Fibroblast of peridontal ligament (primary cell): ENCODE measurements at regions not wholly inside any gene's neighbourhood (a gene's known extent, or its start where the extent isn't known, plus 50 kb on each side); places are given as distances from the start of the nearest gene placed in this dataset.

Source experiments
- DNase-seq: peaks from one replicate; pipeline ENCODE4 v3.0.0-alpha.2; 2010; ENCODE audit errors: extremely low read depth

DNA sequence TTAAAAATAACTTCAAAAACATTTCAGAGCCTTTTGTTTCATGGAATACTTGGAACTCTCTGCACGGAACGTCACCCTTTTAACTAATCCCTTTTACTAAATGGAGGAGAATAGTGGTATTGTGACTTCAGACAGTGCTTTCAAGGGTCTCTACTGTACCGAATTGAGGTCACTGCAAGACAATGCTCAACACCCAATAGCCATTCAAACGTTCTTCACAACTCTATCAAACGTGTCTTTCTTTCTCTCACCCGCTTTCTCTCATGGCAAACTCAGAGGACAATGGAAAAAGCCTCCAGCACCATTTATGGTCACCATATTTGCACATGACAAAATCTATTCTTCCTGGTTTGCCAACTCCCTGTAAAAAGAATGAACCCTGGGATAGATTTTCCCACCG lies 132.1 kb upstream of the SOX5 start:
- DNase-seq, result no peak

- DNase-seq, result no peak
Observed at GRCh38 chr12:24081092-24081529, 131.6 kb upstream of the SOX5 start.

- DNase-seq, result no peak
Observed at GRCh38 chr12:24080465-24080864, 131.0 kb upstream of the SOX5 start.

DNA sequence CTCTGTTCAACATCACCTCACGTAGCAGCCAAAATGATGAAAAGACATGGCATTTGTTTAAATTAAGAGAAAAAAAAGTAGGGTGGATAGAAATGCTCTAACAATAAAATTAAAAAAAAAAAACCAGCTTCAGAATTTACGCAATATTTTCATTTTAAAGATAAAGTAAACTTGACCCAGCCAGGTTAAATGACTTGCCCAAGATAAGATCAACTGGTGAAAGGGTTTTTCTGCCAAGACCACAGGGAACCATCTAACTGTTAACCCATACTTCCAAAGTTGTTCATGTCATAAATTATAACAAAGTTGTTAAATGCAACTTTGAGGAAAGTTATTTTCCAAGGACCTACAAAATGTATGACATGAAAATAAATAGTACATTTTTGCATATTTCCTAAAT lies 129.6 kb upstream of the SOX5 start:
- DNase-seq, result no peak

DNA sequence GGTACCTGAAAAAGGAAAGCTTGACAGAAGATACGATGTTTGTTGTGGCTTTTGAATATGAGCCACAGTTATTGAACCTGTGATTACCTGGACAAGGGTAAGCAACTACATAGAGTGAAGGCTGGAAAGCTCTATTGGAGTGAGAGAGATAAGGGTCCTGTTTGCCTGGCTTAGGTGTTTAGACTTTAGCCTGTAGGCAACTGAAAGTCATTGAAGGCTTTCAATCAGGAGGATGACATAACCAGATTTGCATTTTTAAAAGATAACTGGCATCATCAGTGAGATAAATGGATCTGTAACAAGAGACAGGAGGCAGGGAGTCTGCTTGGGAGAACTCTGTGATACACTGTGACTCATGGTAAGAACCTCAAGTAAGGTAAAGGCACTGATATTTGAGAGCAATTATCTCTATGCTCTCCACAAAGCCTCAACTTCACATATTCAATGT lies 128.9 kb upstream of the SOX5 start:
- DNase-seq, result no peak

DNA sequence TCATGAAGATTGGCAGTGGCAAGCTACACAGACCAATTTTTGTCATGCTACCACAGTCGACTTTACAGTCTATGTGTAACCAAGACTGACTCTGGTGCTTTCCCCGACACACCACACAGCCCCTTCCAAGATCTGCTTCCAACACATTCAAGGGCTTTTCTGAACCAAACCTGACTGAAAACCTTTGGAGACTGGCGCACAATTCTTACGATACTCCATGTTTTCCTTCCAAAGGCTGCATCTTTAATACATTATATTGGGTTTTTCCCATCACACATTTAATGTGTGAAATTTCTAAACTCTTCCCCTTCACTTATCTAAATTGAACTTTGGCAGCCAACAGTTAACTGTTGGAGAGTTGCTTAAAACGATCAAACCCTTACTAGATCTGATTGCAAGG lies 127.7 kb upstream of the SOX5 start:
- no peak for DNase-seq

DNA sequence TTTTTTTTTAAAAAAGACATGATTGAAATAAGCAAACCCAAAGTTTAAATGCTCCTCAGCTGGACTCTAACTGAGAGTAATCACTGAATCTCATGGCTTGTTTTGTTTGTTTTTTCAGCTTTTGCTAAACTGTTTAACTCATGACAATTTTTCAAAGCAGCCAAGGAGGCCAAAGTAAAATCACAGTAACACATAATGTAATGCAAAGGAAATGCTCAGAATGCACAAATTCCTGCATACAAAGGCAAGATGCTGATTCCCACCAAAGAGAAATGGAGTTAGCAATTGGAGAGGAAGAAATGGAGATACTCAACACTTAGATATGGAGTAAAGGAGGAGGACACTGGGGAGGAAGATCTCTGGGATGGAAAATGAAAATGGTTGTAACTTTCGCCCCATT lies 126.2 kb upstream of the SOX5 start:
- peak; percentile 31 for DNase-seq

DNA sequence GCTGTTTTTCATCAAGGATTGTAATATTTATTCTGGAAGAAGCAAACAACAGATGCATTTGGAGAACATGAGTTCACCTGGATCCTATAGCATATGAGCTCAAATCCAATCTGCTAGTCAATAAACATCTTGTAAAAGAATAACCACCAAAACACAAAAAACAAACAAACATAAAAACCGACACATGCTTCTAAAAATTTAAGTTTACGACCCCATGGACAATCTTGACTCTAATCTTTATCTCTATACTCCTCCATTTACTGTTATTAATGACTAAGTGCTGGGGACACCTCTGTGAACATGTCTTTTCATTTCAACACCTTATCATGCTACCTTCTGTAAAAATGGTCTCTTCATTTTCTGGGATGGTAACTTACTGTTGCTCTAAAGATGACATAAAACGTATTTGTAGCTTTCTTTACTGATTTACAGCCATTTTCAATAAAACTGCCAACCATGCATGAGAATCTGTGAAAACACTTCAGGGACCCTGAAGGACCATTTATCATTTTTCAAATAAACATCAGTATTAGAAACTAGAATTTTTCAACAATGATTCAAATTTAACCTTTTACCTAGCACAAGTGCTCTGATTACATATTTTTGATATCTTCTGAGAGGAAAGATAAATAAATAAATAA lies 123.8 kb upstream of the SOX5 start:
- no peak for DNase-seq

DNA sequence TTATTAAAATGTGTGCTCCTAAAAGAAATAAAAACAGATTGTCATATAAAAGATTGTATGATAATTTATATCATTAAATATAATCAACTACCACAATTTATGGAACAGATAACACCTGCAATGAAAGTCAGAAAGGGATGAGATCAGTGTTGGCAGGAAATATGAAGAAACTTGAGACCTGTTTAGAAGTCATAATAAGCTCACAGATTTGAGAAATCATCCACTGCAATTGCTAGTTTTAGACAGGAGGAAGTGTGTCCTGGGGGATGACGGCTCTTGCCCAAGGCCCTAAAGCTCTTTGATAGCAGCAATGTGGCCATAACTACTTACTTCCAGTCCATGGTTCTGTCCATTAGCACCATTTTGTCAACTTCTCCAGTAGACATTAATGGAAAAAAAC lies 122.8 kb upstream of the SOX5 start:
- no peak for DNase-seq

DNA sequence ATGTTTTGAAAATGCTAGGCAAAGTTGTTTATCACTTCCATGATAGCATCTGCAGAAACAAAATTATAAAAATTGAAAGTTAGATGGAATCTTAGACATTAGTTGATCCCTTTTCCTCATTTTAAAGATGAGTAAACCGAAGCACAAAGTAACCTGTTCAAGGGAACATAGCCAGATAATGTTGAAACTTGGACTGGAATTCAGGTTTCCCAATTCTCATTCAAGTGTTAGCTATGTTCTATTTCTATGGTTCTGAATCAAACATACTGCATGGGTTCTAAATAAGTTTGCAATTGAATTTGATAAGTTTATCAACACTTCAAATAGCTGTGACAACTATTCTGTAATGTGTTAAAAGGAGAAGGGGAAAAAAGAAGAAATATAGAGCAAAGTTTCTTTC lies 122.4 kb upstream of the SOX5 start:
- DNase-seq, result no peak

- DNase-seq, result no peak
Observed at GRCh38 chr12:24069532-24070395, 120.3 kb upstream of the SOX5 start.

DNA sequence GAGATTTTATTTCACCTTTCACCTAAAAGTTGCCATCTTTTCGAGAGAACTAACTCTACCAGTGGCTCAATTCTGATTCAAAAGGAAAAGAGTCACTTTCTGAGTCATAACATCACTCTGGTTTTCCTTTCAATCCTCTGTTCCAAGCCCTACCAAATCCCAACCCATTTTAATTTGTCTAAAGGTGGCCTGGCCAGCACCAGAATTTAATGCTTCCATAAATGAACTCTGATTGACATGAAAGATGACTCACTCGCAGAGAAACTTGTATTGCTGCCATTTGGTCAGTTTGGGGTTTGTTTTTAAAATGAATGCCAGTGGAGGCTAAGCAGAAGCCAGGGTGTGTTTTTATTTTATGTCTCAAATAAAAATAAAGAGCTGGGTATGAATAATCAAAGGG lies 117.4 kb upstream of the SOX5 start:
- peak; percentile 91 for DNase-seq

DNA sequence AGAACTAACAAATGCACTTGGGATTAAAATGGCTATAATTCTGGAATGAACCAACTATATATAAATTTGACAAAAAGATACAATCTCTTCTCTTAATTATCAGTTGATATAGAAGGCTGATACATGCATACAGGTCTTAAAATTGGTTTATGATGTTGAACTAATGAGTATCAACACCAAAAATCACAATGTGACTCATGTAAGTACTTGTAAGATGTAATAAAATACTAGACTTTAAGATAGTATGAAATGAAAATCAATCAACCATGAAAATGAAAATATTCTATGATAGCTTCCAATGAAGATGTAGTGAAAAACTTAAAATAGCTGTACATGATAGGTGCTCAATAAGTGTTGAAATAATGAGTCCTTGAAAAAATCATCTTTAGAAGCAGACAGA lies 116.6 kb upstream of the SOX5 start:
- no peak for DNase-seq

DNA sequence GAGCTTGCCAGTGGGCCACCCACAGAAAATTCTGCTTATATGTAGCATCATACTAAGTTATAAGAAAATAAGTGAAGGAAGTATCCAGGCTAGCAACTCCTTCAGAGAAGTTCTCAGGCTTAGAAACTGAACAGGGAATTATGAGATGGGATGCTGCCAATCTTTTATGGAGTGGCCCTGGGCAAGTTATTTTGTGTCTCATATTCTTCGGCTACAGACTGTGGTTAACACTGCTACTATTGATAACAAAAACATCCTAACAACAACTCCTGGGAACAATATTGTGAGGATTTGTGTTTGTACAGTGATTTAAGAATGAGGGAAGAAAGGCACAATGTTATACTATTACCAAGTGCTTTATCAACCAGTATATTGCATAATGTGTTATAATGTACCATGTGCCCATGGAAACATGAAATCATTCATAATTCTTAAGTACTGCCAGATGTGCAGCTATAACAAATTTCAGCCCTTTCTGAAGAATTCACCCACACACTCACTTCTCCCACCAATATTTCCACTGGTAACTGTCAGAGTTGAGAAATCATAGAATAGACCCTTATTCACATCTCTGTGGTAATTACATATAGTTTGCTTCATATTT lies 113.3 kb upstream of the SOX5 start:
- peak; percentile 80 for DNase-seq

- no peak for DNase-seq
Observed at GRCh38 chr12:24060089-24060488, 110.6 kb upstream of the SOX5 start.

- no peak for DNase-seq
Observed at GRCh38 chr12:24057920-24058476, 108.5 kb upstream of the SOX5 start.

GRCh38 chr12:24055747-24056146 lies 106.3 kb upstream of the SOX5 start:
- DNase-seq, result no peak

GRCh38 chr12:24054416-24054815 lies 104.9 kb upstream of the SOX5 start:
- DNase-seq, result no peak

DNA sequence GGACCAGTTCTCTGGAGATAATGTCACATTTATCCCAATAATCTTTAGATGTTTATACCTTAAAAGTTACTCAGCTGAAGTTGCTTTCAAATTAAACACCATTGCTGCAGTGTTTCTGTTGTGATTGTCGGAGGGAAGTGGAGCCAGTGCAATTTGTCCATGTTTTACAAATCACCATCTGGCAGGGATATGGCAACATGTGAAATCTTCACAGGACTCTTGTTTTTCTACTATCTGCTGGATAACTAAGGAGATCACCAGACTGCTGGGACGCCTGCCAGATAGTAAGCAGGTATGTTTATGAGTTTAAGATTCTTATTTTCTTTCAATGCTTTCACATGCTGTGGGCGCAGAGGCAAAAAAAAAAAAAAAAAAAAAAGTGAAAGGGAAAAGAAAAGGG lies 100.3 kb upstream of the SOX5 start:
- no peak for DNase-seq

DNA sequence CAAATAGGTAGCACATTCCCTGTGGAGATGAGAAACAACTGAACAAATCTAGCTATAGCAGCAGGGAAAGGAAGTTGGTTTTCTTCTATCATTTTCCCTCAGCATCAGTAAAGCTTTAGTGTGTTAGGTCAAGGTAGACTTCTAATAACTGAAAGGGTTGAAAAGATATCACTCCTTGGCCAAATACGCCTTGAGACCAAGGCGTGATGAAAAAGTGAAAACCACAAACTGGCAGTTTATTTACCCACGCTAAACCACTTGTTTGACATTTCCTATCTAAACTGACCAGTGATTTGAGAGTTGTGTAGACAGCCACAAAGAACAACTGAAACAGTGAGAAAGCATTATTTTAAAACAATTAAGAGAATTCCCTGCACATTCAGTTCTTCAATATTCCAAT lies 99.6 kb upstream of the SOX5 start:
- DNase-seq, result no peak

DNA sequence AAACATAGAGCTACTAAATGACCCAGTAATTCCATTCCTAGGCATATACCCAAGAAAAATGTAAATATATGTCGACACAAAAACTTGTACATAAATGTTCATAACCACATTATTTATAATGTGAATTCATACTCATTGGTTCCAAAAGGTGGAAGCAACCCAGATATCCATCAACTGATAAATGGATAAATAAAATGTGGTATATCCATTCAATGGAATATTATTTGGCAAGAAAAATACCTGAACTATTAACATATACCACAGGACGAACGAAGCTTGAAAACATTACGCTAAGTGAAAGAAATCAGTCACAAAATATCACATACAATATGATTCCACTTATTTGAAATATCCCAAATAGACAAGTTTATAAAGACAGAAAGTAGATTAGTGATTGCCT lies 99.0 kb upstream of the SOX5 start:
- no peak for DNase-seq

GRCh38 chr12:24047326-24047725 lies 97.9 kb upstream of the SOX5 start:
- no peak for DNase-seq

DNA sequence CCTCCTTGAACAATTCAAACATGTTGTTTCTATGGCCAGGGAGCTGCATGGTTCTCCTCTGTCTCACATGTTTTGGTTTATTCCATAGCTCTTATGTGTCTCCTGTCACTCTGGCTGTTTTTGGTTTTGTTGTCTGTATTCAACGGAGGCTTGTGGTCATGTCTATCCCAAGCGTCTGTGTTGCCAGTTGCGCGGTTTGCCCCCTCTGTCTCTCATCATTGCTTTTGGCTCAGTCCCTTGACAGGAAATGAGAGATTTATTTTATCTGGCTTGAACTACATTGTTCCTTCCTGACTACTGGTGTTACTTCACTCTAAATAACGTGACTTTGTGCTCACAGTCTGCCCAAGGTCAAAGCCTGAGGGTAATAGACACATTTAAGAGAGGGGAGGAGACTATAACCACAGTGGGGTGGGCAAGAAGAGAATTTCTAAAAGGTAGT lies 96.4 kb upstream of the SOX5 start:
- DNase-seq, result peak; percentile 81
